ENCODE measurements at regions not wholly inside any gene's neighbourhood (a gene's known extent, or its start where the extent isn't known, plus 50 kb on each side); places are given as distances from the start of the nearest gene placed in this dataset.
A peak's percentile ranks its signal among the peaks of the same experiment; 100 is the strongest.

GRCh38 chr18:43642727-43643330 is 365.5 kb upstream of the SYT4 start:
- DNase-seq, result no peak
- Histone ChIP-seq H3K4me1 (ENCODE audit: insufficient read depth) (no peaks in the 10 kb centered on the region), H3K9me2 (ENCODE audit: insufficient read depth) (no peaks in the 10 kb centered on the region), H3K79me2 (ENCODE audit: insufficient read depth) (no peaks in the 10 kb centered on the region), H3K27ac (no peak overlapping the region), H3K4me3 (no peak overlapping the region), H3K4me2 (ENCODE audit: unreplicated experiment) (no peak overlapping the region), H3K27me3 (replicated peaks; ENCODE audit: insufficient read depth) (0 out of 2 replicates have a peak, but pooled peaks cover 3% of the 10 kb centered on the region), H2AFZ (no peak overlapping the region), H3K36me3 (ENCODE audit: low read depth) (no peaks in the 10 kb centered on the region), H3K9ac (no peak overlapping the region), H3K9me3 (ENCODE audit: low read depth) (no peaks in the 10 kb centered on the region), H3F3A (ENCODE audit: insufficient read depth) (no peaks in the 10 kb centered on the region), H4K20me1 (ENCODE audit: insufficient read depth) (no peaks in the 10 kb centered on the region)
- no peak for TF ChIP-seq EZH2 (IDR thresholded peaks at IDR 0.05; ENCODE audit: insufficient read depth, poor library complexity, severe bottlenecking)
- WGBS, 2 experiments (ENCODE audit: low coverage in 1 of 2, low lambda C conversion rate in 2 of 2, missing lambda C conversion rate in 2 of 2), result 47 to 51% methylated on average over 4 of the region's 4 CpGs
- in situ Hi-C loops (cut with MboI), result no loop called here

- no peaks in the 10 kb centered on the region for H3K9me2 ChIP-seq (ENCODE audit: insufficient read depth)
- 92 to 94% methylated on average over 2 of the region's 2 CpGs for WGBS, 2 experiments (ENCODE audit: low coverage in 1 of 2, low lambda C conversion rate in 2 of 2, missing lambda C conversion rate in 2 of 2)
- DNase-seq, result peak; percentile 4
Measured at GRCh38 chr18:43648002-43648401, 370.7 kb upstream of the SYT4 start.

GRCh38 chr18:43649649-43650357 is 372.5 kb upstream of the SYT4 start:
- Histone ChIP-seq H4K20me1 (ENCODE audit: insufficient read depth) (no peaks in the 10 kb centered on the region), H2AFZ (no peak overlapping the region), H3K27me3 (replicated peaks; ENCODE audit: insufficient read depth) (no peaks in the 10 kb centered on the region), H3K4me2 (ENCODE audit: unreplicated experiment) (no peak overlapping the region), H3F3A (ENCODE audit: insufficient read depth) (no peaks in the 10 kb centered on the region), H3K27ac (no peak overlapping the region), H3K4me1 (ENCODE audit: insufficient read depth) (no peaks in the 10 kb centered on the region), H3K9ac (no peak overlapping the region), H3K9me3 (ENCODE audit: low read depth) (no peaks in the 10 kb centered on the region), H3K79me2 (ENCODE audit: insufficient read depth) (no peaks in the 10 kb centered on the region), H3K4me3 (no peak overlapping the region), H3K9me2 (ENCODE audit: insufficient read depth) (no peaks in the 10 kb centered on the region), H3K36me3 (ENCODE audit: low read depth) (no peaks in the 10 kb centered on the region)
- in situ Hi-C loops (cut with MboI), result loop anchor here (10.0 to 25.0 kb wide), 3 partner anchors 45 to 1712 kb away; no protein-coding TSS in a partner anchor
- 13 to 23% methylated on average over 1 of the region's 1 CpG for WGBS, 2 experiments (ENCODE audit: low coverage in 1 of 2, low lambda C conversion rate in 2 of 2, missing lambda C conversion rate in 2 of 2)
- no peak for DNase-seq
- TF ChIP-seq EZH2 (IDR thresholded peaks at IDR 0.05; ENCODE audit: insufficient read depth, poor library complexity, severe bottlenecking), result no peak
- TF ChIP-seq EZH2phosphoT487 (IDR thresholded peaks at IDR 0.05; ENCODE audit: insufficient read depth, low read depth), result no peak

More at GRCh38 chr18:43648002-43648401, 370.7 kb upstream of the SYT4 start:
- H3K79me2 ChIP-seq (ENCODE audit: insufficient read depth), result no peaks in the 10 kb centered on the region
- TF ChIP-seq EZH2phosphoT487 (IDR thresholded peaks at IDR 0.05; ENCODE audit: insufficient read depth, low read depth) (no peak), EZH2 (IDR thresholded peaks at IDR 0.05; ENCODE audit: insufficient read depth, poor library complexity, severe bottlenecking) (no peak)
- H3K27ac ChIP-seq, result no peak overlapping the region
- H3K9ac ChIP-seq, result no peak overlapping the region
- no peak overlapping the region for H3K4me2 ChIP-seq (ENCODE audit: unreplicated experiment)
- no peak overlapping the region for H3K4me3 ChIP-seq
- no peak overlapping the region for H2AFZ ChIP-seq
- H4K20me1 ChIP-seq (ENCODE audit: insufficient read depth), result no peaks in the 10 kb centered on the region
- H3K27me3 ChIP-seq (replicated peaks; ENCODE audit: insufficient read depth), result no peaks in the 10 kb centered on the region
- no peaks in the 10 kb centered on the region for H3K4me1 ChIP-seq (ENCODE audit: insufficient read depth)
- H3K36me3 ChIP-seq (ENCODE audit: low read depth), result no peaks in the 10 kb centered on the region
- no peaks in the 10 kb centered on the region for H3K9me3 ChIP-seq (ENCODE audit: low read depth)
- in situ Hi-C loops (cut with MboI), result no loop called here
- no peaks in the 10 kb centered on the region for H3F3A ChIP-seq (ENCODE audit: insufficient read depth)

GRCh38 chr18:43650426-43650825 is 373.1 kb upstream of the SYT4 start:
- Histone ChIP-seq H3K36me3 (ENCODE audit: low read depth) (no peaks in the 10 kb centered on the region), H3K9me3 (ENCODE audit: low read depth) (no peaks in the 10 kb centered on the region), H3K4me1 (ENCODE audit: insufficient read depth) (no peaks in the 10 kb centered on the region), H3F3A (ENCODE audit: insufficient read depth) (no peaks in the 10 kb centered on the region), H3K9ac (no peak overlapping the region), H3K27me3 (replicated peaks; ENCODE audit: insufficient read depth) (no peaks in the 10 kb centered on the region), H3K9me2 (ENCODE audit: insufficient read depth) (no peaks in the 10 kb centered on the region), H2AFZ (no peak overlapping the region), H3K4me3 (no peak overlapping the region), H3K27ac (no peak overlapping the region), H3K79me2 (ENCODE audit: insufficient read depth) (no peaks in the 10 kb centered on the region), H3K4me2 (ENCODE audit: unreplicated experiment) (no peak overlapping the region), H4K20me1 (ENCODE audit: insufficient read depth) (no peaks in the 10 kb centered on the region)
- 10 to 11% methylated on average over 2 of the region's 2 CpGs for WGBS, 2 experiments (ENCODE audit: low coverage in 1 of 2, low lambda C conversion rate in 2 of 2, missing lambda C conversion rate in 2 of 2)
- no peak for DNase-seq
- TF ChIP-seq EZH2 (IDR thresholded peaks at IDR 0.05; ENCODE audit: insufficient read depth, poor library complexity, severe bottlenecking) (no peak), EZH2phosphoT487 (IDR thresholded peaks at IDR 0.05; ENCODE audit: insufficient read depth, low read depth) (no peak)
- in situ Hi-C loops (cut with MboI), result loop anchor here (10.0 to 25.0 kb wide), 3 partner anchors 46 to 1712 kb away; no protein-coding TSS in a partner anchor
